Astrocyte (in vitro differentiated cells and primary cell): ENCODE measurements at regions not wholly inside any gene's neighbourhood (a gene's known extent, or its start where the extent isn't known, plus 50 kb on each side); places are given as distances from the start of the nearest gene placed in this dataset.

Source experiments
- EZH2 ChIP-seq: IDR thresholded peaks from 2 replicates; pipeline ENCODE4 v1.6.1; 2012; ENCODE audit warnings: mild to moderate bottlenecking, low read length, inconsistent platforms; ENCODE audit not compliant: insufficient read depth
- TF ChIP-seq, protein P1 (sequence below): IDR thresholded peaks from 2 replicates; pipeline ENCODE4 v1.5.1; 2011; ENCODE audit warnings: low read depth, mild to moderate bottlenecking, inconsistent platforms, low read length, moderate library complexity; ENCODE audit not compliant: insufficient read depth

DNA sequence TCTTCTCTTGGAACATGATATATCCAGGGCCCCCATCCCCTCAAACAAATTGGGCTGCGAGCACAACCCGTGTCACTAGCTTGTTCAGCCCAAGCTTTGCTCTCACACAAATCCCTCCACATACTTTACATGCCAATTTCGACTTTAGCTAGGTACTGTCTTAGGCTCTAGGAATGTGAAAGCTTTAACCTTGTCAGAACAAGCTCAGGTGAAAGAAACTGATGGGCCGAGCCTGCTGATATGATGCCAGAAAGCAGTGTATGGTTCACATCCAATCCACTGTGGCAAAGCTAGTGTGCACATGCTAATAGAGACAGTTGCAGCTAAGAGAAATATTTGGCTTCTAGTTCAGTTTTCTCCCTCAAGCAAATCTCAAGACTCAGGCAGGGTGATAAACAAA is 79.5 kb downstream of the TNFSF18 start:
- TF ChIP-seq, protein P1, sequence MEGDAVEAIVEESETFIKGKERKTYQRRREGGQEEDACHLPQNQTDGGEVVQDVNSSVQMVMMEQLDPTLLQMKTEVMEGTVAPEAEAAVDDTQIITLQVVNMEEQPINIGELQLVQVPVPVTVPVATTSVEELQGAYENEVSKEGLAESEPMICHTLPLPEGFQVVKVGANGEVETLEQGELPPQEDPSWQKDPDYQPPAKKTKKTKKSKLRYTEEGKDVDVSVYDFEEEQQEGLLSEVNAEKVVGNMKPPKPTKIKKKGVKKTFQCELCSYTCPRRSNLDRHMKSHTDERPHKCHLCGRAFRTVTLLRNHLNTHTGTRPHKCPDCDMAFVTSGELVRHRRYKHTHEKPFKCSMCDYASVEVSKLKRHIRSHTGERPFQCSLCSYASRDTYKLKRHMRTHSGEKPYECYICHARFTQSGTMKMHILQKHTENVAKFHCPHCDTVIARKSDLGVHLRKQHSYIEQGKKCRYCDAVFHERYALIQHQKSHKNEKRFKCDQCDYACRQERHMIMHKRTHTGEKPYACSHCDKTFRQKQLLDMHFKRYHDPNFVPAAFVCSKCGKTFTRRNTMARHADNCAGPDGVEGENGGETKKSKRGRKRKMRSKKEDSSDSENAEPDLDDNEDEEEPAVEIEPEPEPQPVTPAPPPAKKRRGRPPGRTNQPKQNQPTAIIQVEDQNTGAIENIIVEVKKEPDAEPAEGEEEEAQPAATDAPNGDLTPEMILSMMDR = no peak
- no peak for TF ChIP-seq EZH2
